ENCODE measurements at regions not wholly inside any gene's neighbourhood (a gene's known extent, or its start where the extent isn't known, plus 50 kb on each side); places are given as distances from the start of the nearest gene placed in this dataset.

DNA sequence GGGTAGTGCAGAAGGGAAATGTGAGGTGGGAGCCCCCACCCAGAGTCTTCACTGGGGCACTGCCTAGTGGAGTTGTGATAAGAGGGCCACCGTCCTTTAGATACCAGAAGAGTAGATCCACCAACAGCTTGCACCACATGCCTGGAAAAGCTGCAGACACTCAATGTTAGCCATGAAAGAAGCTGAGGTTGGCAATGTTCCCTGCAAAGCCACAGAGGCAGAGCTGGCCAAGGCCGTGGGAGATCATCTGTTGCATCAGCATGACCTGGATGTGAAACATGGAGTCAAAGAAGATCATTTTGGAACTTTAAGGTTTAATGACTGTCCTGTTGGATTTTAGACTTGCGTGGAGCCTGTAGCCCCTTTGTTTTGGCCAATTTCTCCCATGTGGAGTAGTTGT lies 468.4 kb upstream of the FOXG1 start:
- no peak overlapping the region for H2AFZ ChIP-seq (ENCODE audit: low read depth, low read length)
- H4K20me1 ChIP-seq (ENCODE audit: insufficient read depth): no peaks in the 10 kb centered on the region

GRCh38 chr14:28299227-28299626 lies 467.4 kb upstream of the FOXG1 start:
- no peak for TF ChIP-seq EZH2 (IDR thresholded peaks at IDR 0.05; ENCODE audit: borderline replicate concordance, insufficient read depth, low read length, poor library complexity, severe bottlenecking)
- no peak for TF ChIP-seq CTCF (IDR thresholded peaks at IDR 0.05; ENCODE audit: poor library complexity, severe bottlenecking)
- TF ChIP-seq RAD21 (conservative IDR thresholded peaks at IDR 0.05): no peak
- TF ChIP-seq MXI1 (conservative IDR thresholded peaks at IDR 0.05; ENCODE audit: poor library complexity, severe bottlenecking): no peak
- no peak for TF ChIP-seq SMC3 (conservative IDR thresholded peaks at IDR 0.05; ENCODE audit: poor library complexity)
- TF ChIP-seq TAF1 (IDR thresholded peaks at IDR 0.05; ENCODE audit: low read depth): no peak
- no peak for TF ChIP-seq EP300 (conservative IDR thresholded peaks at IDR 0.05; ENCODE audit: poor library complexity, severe bottlenecking)
- TF ChIP-seq POLR2AphosphoS5 (IDR thresholded peaks at IDR 0.05): no peak
- TF ChIP-seq, protein P1, sequence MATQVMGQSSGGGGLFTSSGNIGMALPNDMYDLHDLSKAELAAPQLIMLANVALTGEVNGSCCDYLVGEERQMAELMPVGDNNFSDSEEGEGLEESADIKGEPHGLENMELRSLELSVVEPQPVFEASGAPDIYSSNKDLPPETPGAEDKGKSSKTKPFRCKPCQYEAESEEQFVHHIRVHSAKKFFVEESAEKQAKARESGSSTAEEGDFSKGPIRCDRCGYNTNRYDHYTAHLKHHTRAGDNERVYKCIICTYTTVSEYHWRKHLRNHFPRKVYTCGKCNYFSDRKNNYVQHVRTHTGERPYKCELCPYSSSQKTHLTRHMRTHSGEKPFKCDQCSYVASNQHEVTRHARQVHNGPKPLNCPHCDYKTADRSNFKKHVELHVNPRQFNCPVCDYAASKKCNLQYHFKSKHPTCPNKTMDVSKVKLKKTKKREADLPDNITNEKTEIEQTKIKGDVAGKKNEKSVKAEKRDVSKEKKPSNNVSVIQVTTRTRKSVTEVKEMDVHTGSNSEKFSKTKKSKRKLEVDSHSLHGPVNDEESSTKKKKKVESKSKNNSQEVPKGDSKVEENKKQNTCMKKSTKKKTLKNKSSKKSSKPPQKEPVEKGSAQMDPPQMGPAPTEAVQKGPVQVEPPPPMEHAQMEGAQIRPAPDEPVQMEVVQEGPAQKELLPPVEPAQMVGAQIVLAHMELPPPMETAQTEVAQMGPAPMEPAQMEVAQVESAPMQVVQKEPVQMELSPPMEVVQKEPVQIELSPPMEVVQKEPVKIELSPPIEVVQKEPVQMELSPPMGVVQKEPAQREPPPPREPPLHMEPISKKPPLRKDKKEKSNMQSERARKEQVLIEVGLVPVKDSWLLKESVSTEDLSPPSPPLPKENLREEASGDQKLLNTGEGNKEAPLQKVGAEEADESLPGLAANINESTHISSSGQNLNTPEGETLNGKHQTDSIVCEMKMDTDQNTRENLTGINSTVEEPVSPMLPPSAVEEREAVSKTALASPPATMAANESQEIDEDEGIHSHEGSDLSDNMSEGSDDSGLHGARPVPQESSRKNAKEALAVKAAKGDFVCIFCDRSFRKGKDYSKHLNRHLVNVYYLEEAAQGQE (IDR thresholded peaks at IDR 0.05; ENCODE audit: borderline replicate concordance): no peak

More for the DNA sequence above, 468.4 kb upstream of the FOXG1 start:
- no peaks in the 10 kb centered on the region for H3K9me3 ChIP-seq (ENCODE audit: low read length)
- H3K36me3 ChIP-seq (ENCODE audit: insufficient read depth, low read length): no peaks in the 10 kb centered on the region
- no peaks in the 10 kb centered on the region for H3K9me2 ChIP-seq (ENCODE audit: insufficient read depth, low read length)
- H3K27me3 ChIP-seq (ENCODE audit: insufficient read depth, low read depth, low read length): no peaks in the 10 kb centered on the region
- H3K27ac ChIP-seq (ENCODE audit: low read length): no peak overlapping the region
- TF ChIP-seq CTCF (IDR thresholded peaks at IDR 0.05; ENCODE audit: poor library complexity, severe bottlenecking): no peak
- no peak for TF ChIP-seq TAF1 (IDR thresholded peaks at IDR 0.05; ENCODE audit: low read depth)
- TF ChIP-seq SMC3 (conservative IDR thresholded peaks at IDR 0.05; ENCODE audit: poor library complexity): no peak
- TF ChIP-seq EZH2 (IDR thresholded peaks at IDR 0.05; ENCODE audit: borderline replicate concordance, insufficient read depth, low read length, poor library complexity, severe bottlenecking): no peak
- no peak overlapping the region for H3K9ac ChIP-seq (ENCODE audit: low read length)
- H3K4me3 ChIP-seq (ENCODE audit: low read length): no peak overlapping the region
- H3K4me2 ChIP-seq (ENCODE audit: low read length): no peak overlapping the region
- H3F3A ChIP-seq (ENCODE audit: insufficient read depth, low read length, poor library complexity, severe bottlenecking): no peaks in the 10 kb centered on the region
- H3K79me2 ChIP-seq (replicated peaks; ENCODE audit: insufficient read depth, low read length): no peaks in the 10 kb centered on the region

More at GRCh38 chr14:28299227-28299626, 467.4 kb upstream of the FOXG1 start:
- Histone ChIP-seq H3K4me3 (ENCODE audit: low read length) (no peak overlapping the region), H3K79me2 (replicated peaks; ENCODE audit: insufficient read depth, low read length) (no peaks in the 10 kb centered on the region), H3K27ac (ENCODE audit: low read length) (no peak overlapping the region), H3K27me3 (ENCODE audit: insufficient read depth, low read depth, low read length) (no peaks in the 10 kb centered on the region), H3F3A (ENCODE audit: insufficient read depth, low read length, poor library complexity, severe bottlenecking) (no peaks in the 10 kb centered on the region), H3K9me3 (ENCODE audit: low read length) (no peaks in the 10 kb centered on the region), H3K4me2 (ENCODE audit: low read length) (no peak overlapping the region), H3K36me3 (ENCODE audit: insufficient read depth, low read length) (no peaks in the 10 kb centered on the region), H3K9me2 (ENCODE audit: insufficient read depth, low read length) (no peaks in the 10 kb centered on the region), H2AFZ (ENCODE audit: low read depth, low read length) (no peak overlapping the region), H3K9ac (ENCODE audit: low read length) (no peak overlapping the region), H4K20me1 (ENCODE audit: insufficient read depth) (no peaks in the 10 kb centered on the region)
